Globus pallidus (tissue), 1 donor: ENCODE measurements at regions not wholly inside any gene's neighbourhood (a gene's known extent, or its start where the extent isn't known, plus 50 kb on each side); places are given as distances from the start of the nearest gene placed in this dataset.
A peak's percentile ranks its signal among the peaks of the same experiment; 100 is the strongest.
"Not testable (repeated sequence)": the region's sequence is repeated elsewhere in the genome, so short reads cannot be mapped to it uniquely, and the experiment has no call there.

ENCODE experiments used
- DNase-seq: peaks from one replicate; pipeline ENCODE4 v3.0.0-alpha.2; 2015; ENCODE audit warnings: low spot score

DNA sequence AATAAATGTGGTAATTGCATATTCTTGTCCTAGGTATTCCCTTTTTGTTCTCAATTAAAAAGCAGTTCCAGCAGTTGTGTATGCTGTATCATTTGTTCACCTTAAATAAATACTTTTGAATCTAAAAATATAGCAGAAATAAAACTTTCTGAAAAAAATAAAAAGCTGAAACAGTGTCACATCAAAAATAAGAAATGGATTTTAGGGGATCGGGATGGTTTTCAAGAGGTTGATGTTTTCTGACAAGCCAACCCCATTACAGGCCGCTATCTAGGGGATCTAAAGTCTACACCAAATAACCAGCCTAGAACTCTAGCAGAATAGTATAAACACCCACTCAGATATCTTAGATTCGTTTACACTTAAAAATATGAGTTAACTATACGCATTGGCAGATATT, 95.4 kb upstream of the MAML3 start:
- DNase-seq = no peak

DNA sequence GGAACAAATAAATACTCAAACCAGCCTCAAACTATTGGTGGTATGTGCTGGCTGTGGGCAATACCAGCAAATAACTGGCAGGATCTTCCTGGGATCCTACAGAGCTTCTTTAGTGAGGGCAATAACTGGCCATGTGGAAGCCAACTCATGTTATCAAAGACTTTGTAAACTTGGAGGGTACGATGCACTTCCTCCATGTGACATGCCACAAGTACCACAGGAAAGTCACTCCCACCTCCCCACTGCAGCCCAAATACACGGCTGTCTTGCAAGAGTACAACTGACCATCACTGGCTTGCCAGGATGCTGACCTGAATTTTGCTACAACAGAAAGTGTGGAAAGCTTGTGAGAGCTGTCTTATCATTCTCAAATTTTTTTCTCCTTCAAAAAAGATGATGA, 93.3 kb upstream of the MAML3 start:
- DNase-seq = no peak

DNA sequence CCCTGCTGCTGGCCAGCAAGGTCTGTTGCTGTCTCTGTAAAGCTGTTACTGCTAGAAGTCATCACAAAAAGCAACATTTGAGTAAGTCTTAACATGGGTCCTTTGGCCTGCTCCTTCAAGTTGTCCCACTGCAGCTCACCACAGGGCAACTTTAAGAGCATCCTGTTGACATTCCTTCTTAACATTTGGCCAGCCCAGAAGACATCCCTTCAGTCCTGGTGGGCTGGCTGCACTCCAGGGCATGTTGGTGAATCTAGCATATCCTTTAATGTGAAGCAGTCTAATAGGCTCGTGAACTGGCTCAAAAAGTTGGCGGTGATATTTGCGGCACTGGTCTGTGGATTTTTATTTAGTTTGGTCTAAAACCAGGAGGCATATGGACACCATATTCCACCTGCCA, 92.2 kb upstream of the MAML3 start:
- no peak for DNase-seq

DNA sequence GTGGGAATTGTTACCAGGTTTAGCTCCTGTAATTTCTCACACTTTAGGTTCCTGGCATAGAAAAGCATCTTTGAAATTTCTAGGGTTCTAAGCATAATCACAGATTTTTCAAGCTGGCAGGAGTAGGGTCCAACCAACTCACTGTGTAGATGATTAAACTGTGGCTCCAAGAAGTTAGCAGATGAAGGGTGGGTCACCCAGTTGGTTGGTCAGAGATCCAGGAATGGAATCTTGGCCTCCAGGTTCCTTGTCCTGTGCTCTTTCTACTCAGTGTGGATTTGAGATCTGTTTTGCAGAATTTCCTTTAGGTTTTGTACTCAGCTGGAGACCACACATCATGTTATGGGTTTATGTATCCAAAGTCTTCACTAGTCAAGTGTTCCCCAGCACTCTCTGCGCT, 90.3 kb upstream of the MAML3 start:
- DNase-seq = no peak

DNA sequence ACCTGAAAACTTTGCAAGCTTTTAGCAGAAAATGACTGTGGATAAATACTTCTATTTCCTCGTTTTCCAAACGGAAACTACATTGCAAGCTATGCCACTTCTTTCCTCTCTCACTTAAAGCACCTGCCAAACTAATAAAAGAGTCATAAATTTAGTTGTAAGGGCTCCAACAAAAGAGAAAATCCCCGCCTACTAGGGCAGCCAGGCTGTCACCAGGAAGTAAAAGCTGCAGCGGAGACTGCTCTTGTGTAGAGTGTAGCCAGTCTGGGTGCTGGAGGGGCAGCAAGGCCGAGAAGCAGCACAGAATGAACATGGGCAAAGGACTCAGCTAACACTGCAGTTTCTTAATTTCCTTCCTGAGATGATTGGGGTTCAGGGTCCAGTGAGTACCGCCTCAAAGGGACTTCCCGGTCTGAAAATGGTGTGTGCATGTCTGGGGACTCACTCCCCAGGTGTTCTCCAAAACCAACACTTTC, 89.3 kb upstream of the MAML3 start:
- DNase-seq = no peak

DNA sequence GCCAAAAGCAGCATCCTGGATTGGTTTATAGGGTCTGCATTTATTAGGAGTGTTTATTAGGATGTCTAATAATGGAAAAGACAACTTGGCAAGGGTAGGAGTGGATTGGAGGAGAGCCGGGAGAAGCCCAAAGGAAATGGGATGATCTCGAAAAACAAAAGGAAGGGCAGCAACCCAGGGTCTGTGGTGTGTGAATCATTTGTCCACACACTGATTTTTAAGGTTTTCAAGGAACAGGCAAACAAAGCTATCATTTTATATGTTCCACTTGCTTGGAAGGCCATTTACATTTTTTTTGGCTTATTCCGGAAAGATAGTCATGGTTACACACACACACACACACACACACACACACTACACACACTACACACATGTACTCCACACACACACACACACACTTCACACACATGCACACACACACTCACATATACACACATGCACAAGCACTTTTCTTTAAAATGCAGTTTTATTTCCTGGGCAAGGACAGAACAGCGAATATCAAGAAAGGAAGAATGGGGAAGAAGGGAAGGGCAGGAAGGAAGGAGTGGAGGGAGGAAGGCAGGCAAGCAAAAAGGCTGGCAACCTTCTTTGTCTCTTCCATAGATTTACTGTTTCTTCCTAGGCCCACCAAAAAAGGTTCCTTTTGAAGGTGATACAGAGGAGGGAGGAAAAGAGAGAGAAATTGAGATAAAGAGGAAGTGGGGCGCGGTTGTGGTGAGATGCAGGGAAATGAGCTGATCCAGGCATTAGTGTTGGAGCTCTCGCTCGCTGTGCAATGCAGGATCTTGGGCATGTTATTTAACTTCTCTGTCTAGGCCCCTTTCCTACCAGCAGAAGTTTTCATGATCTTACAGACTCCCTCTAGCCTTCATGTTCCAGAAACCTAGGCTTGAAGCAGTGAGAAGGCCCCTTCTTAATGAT, 88.6 kb upstream of the MAML3 start:
- no peak for DNase-seq

DNA sequence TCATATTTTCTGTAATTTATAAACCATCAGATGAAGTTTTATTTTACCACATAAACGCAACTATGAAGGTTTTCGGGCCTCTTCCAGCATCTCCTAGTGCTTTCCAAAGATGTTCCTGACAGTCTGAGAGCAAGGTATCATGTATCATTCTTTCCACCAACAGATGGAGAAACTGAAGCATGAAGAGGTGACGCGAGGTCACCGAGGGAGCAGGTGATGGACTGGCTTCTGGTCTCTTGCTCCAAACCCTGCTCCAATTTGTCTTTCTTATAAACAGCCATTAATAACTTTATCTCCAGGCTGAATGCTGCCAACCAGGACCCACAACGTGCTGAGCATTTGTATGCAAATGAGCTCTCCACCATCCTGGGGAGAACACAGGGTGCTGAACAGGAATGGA, 86.3 kb upstream of the MAML3 start:
- no peak for DNase-seq

DNA sequence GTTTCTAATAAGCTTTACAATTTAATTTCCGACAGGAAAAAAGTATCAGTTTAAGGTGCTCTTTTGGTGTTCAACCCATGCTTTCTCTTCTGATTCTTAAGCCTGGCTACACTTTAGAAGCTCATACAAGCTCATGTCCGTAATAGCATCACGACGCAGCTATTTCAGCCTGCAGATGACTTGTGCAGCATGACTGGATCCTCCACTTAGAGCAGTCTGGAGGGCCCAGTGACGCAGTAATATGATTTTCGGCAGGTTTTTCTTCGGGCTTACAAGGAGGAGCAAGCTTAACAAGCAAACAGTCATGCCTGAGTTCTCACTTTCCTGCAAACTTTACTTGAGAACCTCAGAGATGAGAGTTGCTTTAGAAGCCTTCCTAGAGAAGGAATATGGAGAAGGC, 85.3 kb upstream of the MAML3 start:
- no peak for DNase-seq

DNA sequence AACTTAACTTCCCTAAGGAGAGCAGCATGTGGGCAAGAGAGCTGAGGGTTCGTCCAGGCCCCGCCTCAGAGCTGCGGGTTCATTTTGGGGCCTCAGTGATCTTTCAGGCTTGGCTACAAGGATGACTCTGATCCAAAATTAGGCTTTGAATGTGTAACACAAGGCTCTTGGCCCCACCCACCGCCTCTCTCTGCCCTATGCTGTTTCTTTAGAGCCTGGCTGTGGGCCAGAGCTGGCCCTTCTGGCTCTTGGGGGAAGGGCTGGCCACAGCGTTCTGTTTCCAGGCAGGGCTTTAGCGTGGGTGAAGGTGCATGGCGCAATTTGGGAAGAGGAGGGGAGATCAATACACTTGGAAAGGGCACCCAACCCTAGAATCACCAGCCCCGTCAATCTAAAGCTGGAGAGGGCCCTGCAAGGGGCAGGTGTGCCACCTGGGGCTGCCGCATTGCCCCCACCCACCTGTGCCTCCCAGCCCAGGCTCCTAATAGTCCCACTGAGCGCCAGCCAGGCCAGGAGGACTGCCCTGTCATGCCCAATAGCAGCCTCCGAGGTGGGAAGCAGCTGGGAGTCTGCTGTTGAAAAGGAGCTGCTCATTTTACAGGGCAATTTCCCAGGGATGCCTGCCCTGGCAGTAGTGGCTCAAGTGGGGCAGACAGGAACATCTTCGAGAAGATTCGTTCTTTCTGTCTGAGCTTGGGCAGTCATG, 84.5 kb upstream of the MAML3 start:
- peak; percentile 72 for DNase-seq

DNA sequence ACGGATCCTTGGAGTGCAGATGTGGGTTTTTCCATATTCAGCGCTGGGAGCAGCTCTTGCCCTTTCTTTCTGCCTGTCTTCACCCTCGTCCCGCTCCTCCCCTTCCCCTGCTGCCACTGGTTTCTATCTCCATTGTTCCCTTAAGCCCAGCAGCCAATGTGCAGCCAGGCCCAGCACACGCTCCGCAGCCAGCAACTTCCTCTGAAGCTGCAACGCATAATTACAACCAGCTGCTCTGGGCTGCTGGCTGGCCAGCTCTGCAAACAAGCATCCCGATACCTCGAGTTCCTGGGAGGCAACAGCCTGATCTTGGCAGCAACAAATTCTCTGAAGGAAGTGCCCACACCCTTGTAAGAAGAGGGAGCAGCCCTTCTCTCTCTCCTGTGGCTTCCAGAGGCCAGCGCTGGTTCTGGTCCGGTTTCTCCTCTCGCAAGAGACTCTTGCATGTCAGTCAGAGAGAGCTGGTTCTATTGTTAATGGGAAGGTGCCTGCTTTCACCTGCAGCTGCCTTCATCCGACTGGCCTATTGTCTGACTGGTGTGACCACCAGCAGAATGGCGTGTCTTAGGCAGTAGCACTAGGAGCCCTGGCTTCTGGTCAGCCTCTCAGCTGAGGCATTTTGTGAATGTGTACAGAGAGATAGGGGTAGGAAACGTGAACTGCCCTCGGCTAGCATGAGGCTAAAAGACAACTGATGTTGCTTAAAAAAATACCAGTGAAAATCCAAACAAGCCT, 83.8 kb upstream of the MAML3 start:
- DNase-seq = peak; percentile 90

DNA sequence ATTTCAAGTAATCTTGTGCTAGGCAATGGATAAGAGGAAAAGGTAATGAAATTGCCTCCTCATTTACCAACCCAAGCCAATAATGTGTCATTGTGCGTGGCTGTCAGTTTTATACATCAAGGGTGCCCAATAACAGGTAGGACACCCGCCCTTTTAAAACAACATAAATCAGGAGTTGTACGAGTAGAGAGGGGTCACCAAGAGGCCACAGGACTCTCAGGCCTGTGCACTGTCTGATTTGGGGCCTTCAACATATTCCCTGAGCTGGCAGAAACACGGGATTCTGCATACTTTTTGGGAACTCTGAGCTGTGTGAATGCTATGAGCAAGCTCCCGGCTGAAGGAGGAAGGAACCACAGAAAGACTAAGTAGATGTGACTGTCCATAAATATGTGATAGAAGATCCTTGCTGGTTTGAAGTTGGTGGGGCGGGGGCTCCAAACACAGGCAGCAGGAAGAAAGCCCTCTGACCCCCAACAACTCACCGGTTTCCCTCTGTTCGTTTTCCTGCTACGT, 82.7 kb upstream of the MAML3 start:
- DNase-seq = no peak

DNA sequence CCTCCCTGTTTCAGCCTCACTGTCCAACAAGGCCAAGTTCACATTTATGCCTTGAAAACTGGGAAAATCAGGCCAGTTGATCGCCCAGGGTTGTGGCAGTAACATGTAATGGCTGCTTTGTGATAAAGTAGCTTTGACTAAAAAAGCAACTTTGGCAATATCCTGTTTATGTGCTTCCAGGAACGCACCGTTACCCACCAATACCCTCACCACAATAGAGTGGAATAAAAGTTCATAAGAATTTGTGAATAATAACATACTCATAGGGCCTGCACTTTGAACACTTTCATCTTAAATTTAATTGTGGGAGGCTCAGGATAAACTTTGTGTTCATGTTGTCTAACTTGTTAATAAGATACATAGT, 80.7 kb upstream of the MAML3 start:
- no peak for DNase-seq

DNA sequence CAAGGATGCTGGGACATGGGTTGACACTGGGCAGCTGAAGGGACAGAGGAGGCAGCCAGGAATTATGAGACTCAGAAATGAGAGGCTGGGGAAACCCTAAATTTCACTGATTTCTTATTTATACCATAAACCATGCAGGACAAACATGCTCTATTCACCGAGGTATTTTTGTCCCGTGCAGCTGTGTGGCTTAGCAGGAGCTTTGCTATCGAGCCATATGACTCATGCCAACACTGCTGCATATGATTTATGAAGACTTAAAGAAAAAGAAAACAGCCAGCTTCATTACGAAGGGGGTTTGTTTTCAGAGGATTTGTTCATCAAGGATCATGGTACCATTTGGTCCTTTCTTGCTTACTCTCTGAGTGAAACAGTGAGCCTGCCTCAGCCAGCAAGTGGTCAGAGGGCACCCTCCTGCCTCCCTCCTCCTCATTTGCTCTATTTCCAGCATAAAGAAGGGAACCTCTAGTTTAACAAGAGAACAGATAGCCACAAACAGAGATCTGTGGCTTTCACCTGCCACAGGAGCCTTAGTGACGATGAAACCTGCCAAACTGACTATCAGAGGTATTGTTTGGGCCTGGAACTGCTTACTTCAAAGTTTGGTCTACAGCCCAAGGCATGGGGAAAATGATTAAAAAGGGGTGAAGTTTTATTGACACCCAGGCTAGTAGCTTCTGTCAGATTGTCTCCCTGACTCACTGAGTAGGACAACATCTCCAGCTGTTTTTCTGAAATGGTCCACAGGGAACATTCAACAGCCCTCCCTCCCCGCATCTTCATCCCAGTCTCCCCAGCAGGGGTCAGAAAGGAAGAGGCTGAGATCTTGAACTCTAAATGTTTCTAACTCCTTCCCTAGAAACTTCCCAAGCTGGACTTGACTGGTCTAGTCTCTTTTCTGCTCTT, 80.1 kb upstream of the MAML3 start:
- DNase-seq = no peak

DNA sequence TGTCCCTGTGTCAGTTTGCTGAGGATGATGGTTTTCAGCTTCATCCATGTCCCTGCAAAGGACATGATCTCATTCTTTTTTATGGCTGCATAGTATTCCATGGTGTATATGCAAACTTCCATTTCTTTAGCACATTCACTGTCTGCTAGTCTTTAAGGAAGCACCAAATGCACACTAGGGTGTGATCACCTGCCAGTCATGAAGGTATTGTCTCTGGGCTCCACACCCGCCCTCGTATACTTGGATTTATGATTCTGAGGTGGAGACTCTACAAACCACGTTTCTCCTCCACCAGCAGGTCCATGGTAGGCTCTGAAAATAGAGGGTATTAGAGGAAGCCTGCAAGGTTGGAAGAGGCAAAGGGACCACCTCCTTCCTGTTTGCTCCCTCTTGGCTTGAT, 75.9 kb upstream of the MAML3 start:
- no peak for DNase-seq

DNA sequence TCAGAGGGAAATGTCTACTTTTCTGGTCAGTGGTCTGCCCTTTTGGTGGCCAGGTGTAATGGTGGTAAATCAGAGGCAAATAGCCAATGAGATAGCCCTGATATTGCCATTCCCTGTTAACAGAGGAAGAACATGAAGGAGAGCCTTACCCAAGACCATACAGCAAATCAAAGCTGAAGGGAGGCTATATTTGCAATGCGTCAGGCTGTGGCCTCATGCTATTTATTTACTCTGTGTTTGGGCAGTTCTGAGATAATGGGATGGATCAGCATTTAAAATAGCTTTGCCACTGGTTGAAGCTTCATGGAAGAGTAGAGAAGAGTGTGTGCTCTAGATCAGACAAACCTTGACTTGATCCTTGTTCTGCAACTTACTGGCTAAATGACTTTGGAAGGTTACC, 73.3 kb upstream of the MAML3 start:
- DNase-seq = no peak

DNA sequence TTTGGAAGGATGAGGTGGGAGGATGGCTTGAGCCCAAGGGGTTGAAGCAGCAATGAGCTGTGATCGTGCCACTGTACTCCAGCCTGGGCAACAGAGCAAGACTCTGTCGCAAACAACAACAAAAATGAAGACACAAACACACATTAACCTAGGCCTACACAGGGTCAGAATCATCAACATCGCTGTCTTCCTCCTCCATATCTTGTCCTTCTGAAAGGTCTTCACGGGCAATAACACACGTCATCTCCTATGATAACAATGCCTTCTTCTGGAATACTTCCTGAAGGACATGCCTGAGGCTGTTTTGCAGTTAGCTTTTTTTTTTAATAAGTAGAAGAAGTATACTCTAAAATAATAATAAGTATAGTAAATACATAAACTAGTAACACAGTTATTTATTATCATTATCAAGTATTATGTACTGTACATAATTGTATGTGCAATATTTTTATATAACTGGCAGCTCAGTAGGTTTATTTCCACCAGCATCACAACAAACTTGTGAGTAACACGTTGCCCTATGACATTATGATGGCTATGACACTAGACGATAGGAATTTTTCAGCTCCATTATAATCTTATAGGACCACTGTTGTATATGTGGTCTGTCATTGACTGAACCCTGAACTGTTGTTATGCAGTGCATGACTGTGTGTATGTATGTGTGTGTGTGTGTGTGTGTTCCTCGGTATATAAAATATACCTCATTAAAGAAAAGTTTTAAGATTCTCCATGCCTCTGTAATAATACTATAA, 69.2 kb upstream of the MAML3 start:
- no peak for DNase-seq

DNA sequence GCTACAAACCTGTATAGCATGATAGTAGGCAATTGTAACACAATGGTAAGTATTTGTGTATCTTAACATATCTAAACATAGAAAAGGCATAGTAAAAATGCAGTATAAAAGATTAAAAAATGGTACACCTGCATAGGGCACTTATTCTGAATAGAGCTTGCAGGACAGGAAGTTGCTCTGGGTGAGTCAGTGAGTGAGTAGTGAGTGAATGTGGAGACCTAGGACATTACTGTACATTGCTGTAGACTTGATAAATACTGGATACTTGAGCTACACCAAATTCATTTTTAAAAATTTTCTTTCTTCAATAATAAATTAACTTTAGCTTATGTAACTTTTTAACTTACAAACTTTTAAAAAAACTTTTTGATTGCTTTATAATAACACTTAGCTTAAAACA, 68.2 kb upstream of the MAML3 start:
- no peak for DNase-seq

DNA sequence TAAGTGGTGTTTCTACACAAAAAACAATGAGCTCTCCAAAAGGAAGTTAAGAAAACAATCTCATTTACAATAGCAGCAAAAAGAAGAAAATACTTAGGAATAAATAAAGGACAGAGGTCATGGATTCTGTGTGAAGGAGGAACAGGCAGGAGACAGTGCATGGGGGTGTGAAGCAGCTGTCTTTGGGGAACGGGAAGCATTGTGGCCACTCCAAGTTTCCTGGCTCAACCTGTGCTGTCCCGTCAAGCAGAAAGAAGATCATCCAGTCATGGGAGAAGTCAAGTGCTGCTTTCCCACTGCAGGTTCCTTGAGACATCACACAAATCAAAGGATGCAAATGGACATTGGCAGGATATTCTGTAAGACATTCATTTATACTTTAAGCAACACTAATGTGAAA, 66.1 kb upstream of the MAML3 start:
- DNase-seq = no peak

DNA sequence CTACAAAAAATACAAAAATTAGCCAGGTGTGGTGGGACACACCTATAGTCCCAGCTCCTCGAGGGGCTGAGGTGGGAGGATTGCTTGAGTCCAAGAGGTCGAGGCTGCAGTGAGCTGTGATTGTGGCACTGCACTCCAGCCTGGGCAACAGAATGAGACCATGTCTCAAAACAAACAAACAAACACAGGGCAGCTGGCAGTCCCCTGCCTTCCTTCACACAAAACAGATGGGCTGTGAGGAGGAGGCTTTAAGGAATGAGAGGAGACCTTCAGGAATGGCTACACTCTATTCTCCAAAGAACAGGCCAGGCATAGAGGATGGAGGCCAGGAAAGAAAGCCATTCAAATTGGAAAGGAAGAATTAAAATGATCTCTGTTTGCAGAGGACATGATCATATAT, 65.6 kb upstream of the MAML3 start:
- no peak for DNase-seq

DNA sequence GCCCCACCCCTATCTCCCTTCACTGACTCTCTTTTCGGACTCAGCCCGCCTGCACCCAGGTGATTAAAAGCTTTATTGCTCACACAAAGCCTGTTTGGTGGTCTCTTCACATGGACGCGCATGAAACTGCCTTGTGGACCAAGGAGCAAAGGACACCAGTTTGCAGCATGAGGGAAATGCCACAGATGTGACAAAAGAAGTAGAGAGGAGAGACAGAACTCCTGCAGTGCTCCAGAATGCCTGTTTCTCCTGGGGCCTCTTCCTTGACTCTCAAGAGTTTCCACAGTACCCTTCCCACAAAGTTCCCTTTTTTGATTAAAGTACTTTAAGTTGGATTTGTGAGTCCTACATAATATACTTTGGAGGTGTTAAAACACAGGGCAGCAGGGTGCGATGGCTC, 65.1 kb upstream of the MAML3 start:
- not testable (repeated sequence) for DNase-seq

DNA sequence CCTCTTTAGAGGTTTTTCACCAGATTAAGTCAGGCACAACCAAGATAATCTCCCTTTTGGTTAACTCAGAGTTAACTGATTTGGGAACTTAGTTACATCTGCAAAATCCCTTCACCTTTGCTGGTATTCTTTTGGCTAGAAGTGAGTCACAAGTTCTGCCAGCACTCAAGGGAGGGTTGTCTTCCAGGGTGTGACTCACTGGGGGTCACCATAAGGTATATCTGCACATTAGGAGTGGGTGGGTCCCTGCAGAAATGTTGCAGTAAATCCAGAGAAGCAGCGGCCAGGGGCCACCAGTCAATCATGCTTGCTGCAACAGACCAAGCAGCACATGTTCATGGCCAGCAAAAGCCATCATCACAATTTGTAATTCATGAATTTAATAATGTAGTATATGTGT, 59.8 kb upstream of the MAML3 start:
- DNase-seq = no peak
